ENCODE measurements at regions not wholly inside any gene's neighbourhood (a gene's known extent, or its start where the extent isn't known, plus 50 kb on each side); places are given as distances from the start of the nearest gene placed in this dataset.

DNA sequence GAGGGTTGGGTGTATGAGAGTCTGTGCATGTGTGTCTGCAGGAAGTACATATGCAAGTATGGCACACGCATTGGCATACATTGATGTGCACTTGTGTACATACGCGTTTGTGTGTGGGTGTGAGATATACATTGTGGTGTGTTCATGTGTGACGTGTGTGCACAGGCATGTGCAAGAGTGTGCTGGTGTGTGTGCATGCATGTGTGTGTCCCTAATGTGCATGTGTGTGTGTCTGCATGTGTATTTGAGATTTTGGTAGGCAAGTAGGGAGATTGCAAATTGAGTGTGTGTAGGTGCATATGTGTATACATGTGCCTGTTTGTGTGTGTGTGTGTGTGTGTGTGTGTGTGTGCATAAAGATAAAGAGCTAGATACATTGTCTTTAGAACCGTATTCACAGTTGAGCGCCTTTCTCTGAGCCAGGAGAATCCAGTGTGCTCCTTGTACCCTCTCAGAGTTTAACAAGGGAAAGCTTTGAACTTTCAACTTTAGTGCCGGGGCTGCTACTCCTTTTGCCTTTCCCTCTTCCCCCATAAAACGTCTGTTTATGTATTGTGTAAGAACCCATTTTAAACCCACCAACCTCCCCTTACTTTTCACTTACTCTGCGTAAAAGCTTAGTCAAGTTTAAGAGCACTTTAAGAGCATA is 152.4 kb upstream of the CHL1 start:
- TF ChIP-seq, protein P1, sequence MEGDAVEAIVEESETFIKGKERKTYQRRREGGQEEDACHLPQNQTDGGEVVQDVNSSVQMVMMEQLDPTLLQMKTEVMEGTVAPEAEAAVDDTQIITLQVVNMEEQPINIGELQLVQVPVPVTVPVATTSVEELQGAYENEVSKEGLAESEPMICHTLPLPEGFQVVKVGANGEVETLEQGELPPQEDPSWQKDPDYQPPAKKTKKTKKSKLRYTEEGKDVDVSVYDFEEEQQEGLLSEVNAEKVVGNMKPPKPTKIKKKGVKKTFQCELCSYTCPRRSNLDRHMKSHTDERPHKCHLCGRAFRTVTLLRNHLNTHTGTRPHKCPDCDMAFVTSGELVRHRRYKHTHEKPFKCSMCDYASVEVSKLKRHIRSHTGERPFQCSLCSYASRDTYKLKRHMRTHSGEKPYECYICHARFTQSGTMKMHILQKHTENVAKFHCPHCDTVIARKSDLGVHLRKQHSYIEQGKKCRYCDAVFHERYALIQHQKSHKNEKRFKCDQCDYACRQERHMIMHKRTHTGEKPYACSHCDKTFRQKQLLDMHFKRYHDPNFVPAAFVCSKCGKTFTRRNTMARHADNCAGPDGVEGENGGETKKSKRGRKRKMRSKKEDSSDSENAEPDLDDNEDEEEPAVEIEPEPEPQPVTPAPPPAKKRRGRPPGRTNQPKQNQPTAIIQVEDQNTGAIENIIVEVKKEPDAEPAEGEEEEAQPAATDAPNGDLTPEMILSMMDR (IDR thresholded peaks at IDR 0.05), result no peak
- no peak for TF ChIP-seq ZFX (IDR thresholded peaks at IDR 0.05; ENCODE audit: borderline replicate concordance)
